ENCODE measurements at regions not wholly inside any gene's neighbourhood (a gene's known extent, or its start where the extent isn't known, plus 50 kb on each side); places are given as distances from the start of the nearest gene placed in this dataset.

- peak; percentile 53 for DNase-seq
Measured at GRCh38 chr12:96136161-96136560, 58.0 kb upstream of the ELK3 start.

- DNase-seq, result no peak
Measured at GRCh38 chr12:96136725-96137378, 57.3 kb upstream of the ELK3 start.

GRCh38 chr12:96140174-96140573, 54.0 kb upstream of the ELK3 start:
- DNase-seq, result no peak

- no peak for DNase-seq
Measured at GRCh38 chr12:96141216-96141912, 52.8 kb upstream of the ELK3 start.

GRCh38 chr12:96143392-96143791, 50.8 kb upstream of the ELK3 start:
- DNase-seq, result no peak

- no peak for DNase-seq
Measured at GRCh38 chr12:96143827-96144565, 50.2 kb upstream of the ELK3 start.

Measured in kidney glomerular epithelial cell (primary cell).